HG03571 (cell line): ENCODE measurements at regions not wholly inside any gene's neighbourhood (a gene's known extent, or its start where the extent isn't known, plus 50 kb on each side); places are given as distances from the start of the nearest gene placed in this dataset.
"Not testable (repeated sequence)": the region's sequence is repeated elsewhere in the genome, so short reads cannot be mapped to it uniquely, and the experiment has no call there.

ENCODE experiments used
- ATAC-seq: cut with Tn5 transposase; IDR thresholded peaks from one replicate; pipeline ENCODE4 v1.9.1; 2021; ENCODE audit not compliant: unreplicated experiment

GRCh38 chr18:5830902-5831301 is 64.4 kb downstream of the TMEM200C start:
- not testable (repeated sequence) for ATAC-seq

- ATAC-seq = no peak
These were observed 66.4 kb downstream of the TMEM200C start for GRCh38 chr18:5828913-5829312.

- ATAC-seq = no peak
These were observed 69.7 kb downstream of the TMEM200C start for GRCh38 chr18:5825663-5826062.

GRCh38 chr18:5824370-5824984 is 70.8 kb downstream of the TMEM200C start:
- no peak for ATAC-seq

GRCh38 chr18:5817816-5818215 is 77.5 kb downstream of the TMEM200C start:
- ATAC-seq = no peak

- ATAC-seq = no peak
These were observed 88.5 kb downstream of the TMEM200C start for GRCh38 chr18:5806860-5807259.

GRCh38 chr18:5787936-5788335 is 107.4 kb downstream of the TMEM200C start:
- ATAC-seq = no peak

- ATAC-seq = no peak
These were observed 115.4 kb downstream of the TMEM200C start for GRCh38 chr18:5779922-5780321.

- ATAC-seq = no peak
These were observed 122.8 kb downstream of the TMEM200C start for GRCh38 chr18:5772306-5773105.

- no peak for ATAC-seq
These were observed 124.0 kb downstream of the TMEM200C start for GRCh38 chr18:5771343-5771742.

- no peak for ATAC-seq
These were observed 125.1 kb downstream of the TMEM200C start for GRCh38 chr18:5770176-5770575.

- ATAC-seq = no peak
These were observed 126.9 kb downstream of the TMEM200C start for GRCh38 chr18:5768454-5768853.

GRCh38 chr18:5759194-5759593 is 136.1 kb downstream of the TMEM200C start:
- ATAC-seq = no peak

GRCh38 chr18:5756823-5757222 is 138.5 kb downstream of the TMEM200C start:
- ATAC-seq = no peak

GRCh38 chr18:5747678-5748077 is 147.6 kb downstream of the TMEM200C start:
- no peak for ATAC-seq

- ATAC-seq = no peak
These were observed 148.5 kb downstream of the TMEM200C start for GRCh38 chr18:5746844-5747243.

- ATAC-seq = no peak
These were observed 150.7 kb downstream of the TMEM200C start for GRCh38 chr18:5744659-5745058.

GRCh38 chr18:5738526-5738925 is 156.8 kb downstream of the TMEM200C start:
- ATAC-seq = no peak

GRCh38 chr18:5732318-5732717 is 163.0 kb downstream of the TMEM200C start:
- no peak for ATAC-seq

- ATAC-seq = no peak
These were observed 165.2 kb downstream of the TMEM200C start for GRCh38 chr18:5729983-5730699.

GRCh38 chr18:5728531-5728930 is 166.8 kb downstream of the TMEM200C start:
- ATAC-seq = no peak

- ATAC-seq = no peak
These were observed 169.3 kb downstream of the TMEM200C start for GRCh38 chr18:5726011-5726410.
